ENCODE measurements at regions not wholly inside any gene's neighbourhood (a gene's known extent, or its start where the extent isn't known, plus 50 kb on each side); places are given as distances from the start of the nearest gene placed in this dataset.

DNA sequence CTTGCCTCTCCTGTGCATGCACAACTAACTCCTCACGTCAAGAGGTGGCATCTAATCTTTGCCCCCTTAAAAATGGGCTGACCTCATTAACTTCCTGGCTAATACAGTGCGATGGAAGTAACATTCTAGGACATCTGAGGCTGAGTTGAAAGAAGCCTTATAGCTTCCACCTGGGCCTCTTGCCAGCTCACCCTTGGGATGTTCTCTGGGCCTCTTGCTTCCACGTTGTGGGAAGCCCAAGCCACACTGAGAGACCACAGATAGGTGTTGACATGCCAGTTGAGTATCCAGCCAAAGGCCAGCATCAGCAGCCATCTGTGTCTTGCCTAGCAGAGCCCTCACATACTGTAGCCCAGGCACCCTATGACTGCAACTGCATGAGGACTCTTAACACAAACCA lies 60.8 kb upstream of the GDF10 start:
- Histone ChIP-seq H3K27me3 (ENCODE audit: control insufficient read depth, insufficient read depth, low read length) (peaks cover 5% of the 10 kb centered on the region), H3K9ac (ENCODE audit: insufficient read depth, low read length) (no peak overlapping the region), H3K36me3 (ENCODE audit: control insufficient read depth, insufficient read depth, low read length) (no peaks in the 10 kb centered on the region), H3K27ac (ENCODE audit: insufficient read depth, low read length) (no peak overlapping the region), H4K20me1 (ENCODE audit: control insufficient read depth, extremely low read depth, insufficient read depth, low read length) (no peaks in the 10 kb centered on the region), H3K9me3 (ENCODE audit: control insufficient read depth, insufficient read depth, low read depth, low read length) (no peaks in the 10 kb centered on the region), H3K4me2 (ENCODE audit: extremely low read depth, insufficient read depth, low read length) (no peak overlapping the region), H2AFZ (ENCODE audit: low read length) (no peak overlapping the region), H3K79me2 (ENCODE audit: control insufficient read depth, insufficient read depth, low read length) (no peaks in the 10 kb centered on the region), H3K4me1 (ENCODE audit: control insufficient read depth, extremely low read depth, insufficient read depth, low read length) (no peaks in the 10 kb centered on the region), H3K4me3 (replicated peaks in 1 of 4; ENCODE audit: control extremely low read depth in 1 of 4, insufficient read depth in 1 of 4, low read depth in 3 of 4, low read length in 4 of 4) (no peak overlapping the region)
- TF ChIP-seq, protein P1, sequence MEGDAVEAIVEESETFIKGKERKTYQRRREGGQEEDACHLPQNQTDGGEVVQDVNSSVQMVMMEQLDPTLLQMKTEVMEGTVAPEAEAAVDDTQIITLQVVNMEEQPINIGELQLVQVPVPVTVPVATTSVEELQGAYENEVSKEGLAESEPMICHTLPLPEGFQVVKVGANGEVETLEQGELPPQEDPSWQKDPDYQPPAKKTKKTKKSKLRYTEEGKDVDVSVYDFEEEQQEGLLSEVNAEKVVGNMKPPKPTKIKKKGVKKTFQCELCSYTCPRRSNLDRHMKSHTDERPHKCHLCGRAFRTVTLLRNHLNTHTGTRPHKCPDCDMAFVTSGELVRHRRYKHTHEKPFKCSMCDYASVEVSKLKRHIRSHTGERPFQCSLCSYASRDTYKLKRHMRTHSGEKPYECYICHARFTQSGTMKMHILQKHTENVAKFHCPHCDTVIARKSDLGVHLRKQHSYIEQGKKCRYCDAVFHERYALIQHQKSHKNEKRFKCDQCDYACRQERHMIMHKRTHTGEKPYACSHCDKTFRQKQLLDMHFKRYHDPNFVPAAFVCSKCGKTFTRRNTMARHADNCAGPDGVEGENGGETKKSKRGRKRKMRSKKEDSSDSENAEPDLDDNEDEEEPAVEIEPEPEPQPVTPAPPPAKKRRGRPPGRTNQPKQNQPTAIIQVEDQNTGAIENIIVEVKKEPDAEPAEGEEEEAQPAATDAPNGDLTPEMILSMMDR (conservative IDR thresholded peaks at IDR 0.05 in 1 of 2, IDR thresholded peaks at IDR 0.05 in 1 of 2; ENCODE audit: low read depth in 1 of 2, low read length in 2 of 2): no peak
- no peak for TF ChIP-seq EZH2 (IDR thresholded peaks at IDR 0.05; ENCODE audit: low read length, missing control alignments)
- no peak for DNase-seq (ENCODE audit: low read depth in 2 of 2)

DNA sequence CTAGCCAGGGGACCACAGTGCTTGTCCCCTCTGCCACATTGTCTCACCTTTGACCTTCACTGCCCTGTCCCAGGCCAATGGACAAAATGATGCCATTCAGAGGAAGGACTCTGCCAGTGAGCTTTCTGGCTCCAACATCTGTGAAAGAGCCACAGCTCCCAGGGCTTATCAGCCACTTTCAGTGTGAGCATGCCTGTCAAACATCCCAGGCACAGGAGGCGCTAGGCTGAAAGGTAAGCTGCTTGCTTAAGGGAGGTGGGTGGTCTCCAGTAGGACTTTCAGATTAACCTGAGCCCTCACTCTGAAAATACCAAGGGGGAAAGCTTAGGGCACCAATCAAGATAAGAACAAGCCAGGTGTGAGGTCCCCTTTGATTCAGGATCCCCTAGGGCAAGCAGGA lies 59.8 kb upstream of the GDF10 start:
- no peak overlapping the region for H2AFZ ChIP-seq (ENCODE audit: low read length)
- H3K9me3 ChIP-seq (ENCODE audit: control insufficient read depth, insufficient read depth, low read depth, low read length): no peaks in the 10 kb centered on the region
- H3K27me3 ChIP-seq (ENCODE audit: control insufficient read depth, insufficient read depth, low read length): peaks cover 5% of the 10 kb centered on the region
- no peaks in the 10 kb centered on the region for H3K79me2 ChIP-seq (ENCODE audit: control insufficient read depth, insufficient read depth, low read length)
- H3K27ac ChIP-seq (ENCODE audit: insufficient read depth, low read length): no peak overlapping the region
- H3K36me3 ChIP-seq (ENCODE audit: control insufficient read depth, insufficient read depth, low read length): no peaks in the 10 kb centered on the region
- no peaks in the 10 kb centered on the region for H3K4me1 ChIP-seq (ENCODE audit: control insufficient read depth, extremely low read depth, insufficient read depth, low read length)
- DNase-seq (ENCODE audit: low read depth in 2 of 2): no peak
- H3K4me3 ChIP-seq (replicated peaks in 1 of 4; ENCODE audit: control extremely low read depth in 1 of 4, insufficient read depth in 1 of 4, low read depth in 3 of 4, low read length in 4 of 4): no peak overlapping the region
- TF ChIP-seq, protein P1 (conservative IDR thresholded peaks at IDR 0.05 in 1 of 2, IDR thresholded peaks at IDR 0.05 in 1 of 2; ENCODE audit: low read depth in 1 of 2, low read length in 2 of 2): no peak
- TF ChIP-seq EZH2 (IDR thresholded peaks at IDR 0.05; ENCODE audit: low read length, missing control alignments): no peak
- H3K4me2 ChIP-seq (ENCODE audit: extremely low read depth, insufficient read depth, low read length): no peak overlapping the region
- H4K20me1 ChIP-seq (ENCODE audit: control insufficient read depth, extremely low read depth, insufficient read depth, low read length): no peaks in the 10 kb centered on the region
- no peak overlapping the region for H3K9ac ChIP-seq (ENCODE audit: insufficient read depth, low read length)

- TF ChIP-seq, protein P1 (conservative IDR thresholded peaks at IDR 0.05 in 1 of 2, IDR thresholded peaks at IDR 0.05 in 1 of 2; ENCODE audit: low read depth in 1 of 2, low read length in 2 of 2): no peak
- TF ChIP-seq EZH2 (IDR thresholded peaks at IDR 0.05; ENCODE audit: low read length, missing control alignments): no peak
- no peak overlapping the region for H3K4me3 ChIP-seq (replicated peaks in 1 of 4; ENCODE audit: control extremely low read depth in 1 of 4, insufficient read depth in 1 of 4, low read depth in 3 of 4, low read length in 4 of 4)
- peaks cover 5% of the 10 kb centered on the region for H3K27me3 ChIP-seq (ENCODE audit: control insufficient read depth, insufficient read depth, low read length)
- no peaks in the 10 kb centered on the region for H3K9me3 ChIP-seq (ENCODE audit: control insufficient read depth, insufficient read depth, low read depth, low read length)
- H2AFZ ChIP-seq (ENCODE audit: low read length): no peak overlapping the region
- H3K27ac ChIP-seq (ENCODE audit: insufficient read depth, low read length): no peak overlapping the region
- H3K9ac ChIP-seq (ENCODE audit: insufficient read depth, low read length): no peak overlapping the region
- H3K4me2 ChIP-seq (ENCODE audit: extremely low read depth, insufficient read depth, low read length): no peak overlapping the region
- H3K4me1 ChIP-seq (ENCODE audit: control insufficient read depth, extremely low read depth, insufficient read depth, low read length): no peaks in the 10 kb centered on the region
- no peaks in the 10 kb centered on the region for H4K20me1 ChIP-seq (ENCODE audit: control insufficient read depth, extremely low read depth, insufficient read depth, low read length)
- DNase-seq (ENCODE audit: low read depth in 2 of 2): no peak
- H3K36me3 ChIP-seq (ENCODE audit: control insufficient read depth, insufficient read depth, low read length): no peaks in the 10 kb centered on the region
- no peaks in the 10 kb centered on the region for H3K79me2 ChIP-seq (ENCODE audit: control insufficient read depth, insufficient read depth, low read length)
These were observed 58.7 kb upstream of the GDF10 start for GRCh38 chr10:47241256-47241655.

Data from fibroblast of lung (primary cell).